Myocyte (in vitro differentiated cells): ENCODE measurements at regions not wholly inside any gene's neighbourhood (a gene's known extent, or its start where the extent isn't known, plus 50 kb on each side); places are given as distances from the start of the nearest gene placed in this dataset.
"Not testable (repeated sequence)": the region's sequence is repeated elsewhere in the genome, so short reads cannot be mapped to it uniquely, and the experiment has no call there.

ENCODE experiments used
- DNase-seq: peaks from one replicate; pipeline ENCODE4 v3.0.0-alpha.2; 2012; ENCODE audit warnings: low read depth

- DNase-seq: no peak
Measured at GRCh38 chr13:101003566-101003965, 329.0 kb upstream of the TMTC4 start.

- DNase-seq: no peak
Measured at GRCh38 chr13:100989392-100989791, 314.8 kb upstream of the TMTC4 start.

- no peak for DNase-seq
Measured at GRCh38 chr13:100988921-100989320, 314.3 kb upstream of the TMTC4 start.

- peak; percentile 52 for DNase-seq
Measured at GRCh38 chr13:100987948-100988347, 313.4 kb upstream of the TMTC4 start.

- no peak for DNase-seq
Measured at GRCh38 chr13:100986571-100986970, 312.0 kb upstream of the TMTC4 start.

- DNase-seq: no peak
Measured at GRCh38 chr13:100984085-100984705, 309.6 kb upstream of the TMTC4 start.

- no peak for DNase-seq
Measured at GRCh38 chr13:100983111-100983510, 308.5 kb upstream of the TMTC4 start.

GRCh38 chr13:100980171-100980570, 305.6 kb upstream of the TMTC4 start:
- no peak for DNase-seq

GRCh38 chr13:100977841-100978240, 303.2 kb upstream of the TMTC4 start:
- DNase-seq: no peak

GRCh38 chr13:100976993-100977392, 302.4 kb upstream of the TMTC4 start:
- DNase-seq: no peak

GRCh38 chr13:100975666-100976065, 301.1 kb upstream of the TMTC4 start:
- not testable (repeated sequence) for DNase-seq

- no peak for DNase-seq
Measured at GRCh38 chr13:100962585-100962984, 288.0 kb upstream of the TMTC4 start.

GRCh38 chr13:100961186-100961585, 286.6 kb upstream of the TMTC4 start:
- DNase-seq: no peak

GRCh38 chr13:100958831-100959230, 284.2 kb upstream of the TMTC4 start:
- DNase-seq: no peak

- no peak for DNase-seq
Measured at GRCh38 chr13:100957741-100958140, 283.1 kb upstream of the TMTC4 start.

GRCh38 chr13:100954430-100955305, 280.1 kb upstream of the TMTC4 start:
- peak; percentile 16 for DNase-seq

GRCh38 chr13:100951016-100951415, 276.4 kb upstream of the TMTC4 start:
- no peak for DNase-seq

- DNase-seq: not testable (repeated sequence)
Measured at GRCh38 chr13:100948937-100949336, 274.3 kb upstream of the TMTC4 start.

- peak; percentile 6 for DNase-seq
Measured at GRCh38 chr13:100946588-100946987, 272.0 kb upstream of the TMTC4 start.

- DNase-seq: no peak
Measured at GRCh38 chr13:100944791-100945345, 270.3 kb upstream of the TMTC4 start.

- no peak for DNase-seq
Measured at GRCh38 chr13:100942742-100943141, 268.1 kb upstream of the TMTC4 start.
